Heart left ventricle (tissue), 16 donors: ENCODE measurements at regions not wholly inside any gene's neighbourhood (a gene's known extent, or its start where the extent isn't known, plus 50 kb on each side); places are given as distances from the start of the nearest gene placed in this dataset.

Experiments
- ATAC-seq, 4 donors: fragments of 200-7000 bp; cut with Tn5 transposase; one replicate each; pipeline ENCODE4 v1.9.1; 2020 to 2022; ENCODE audit warnings: moderate library complexity in 4 of 4, mild to moderate bottlenecking in 3 of 4, moderate number of reproducible peaks in 1 of 4
- DNase-seq, 5 donors: peaks; one replicate each; pipeline ENCODE4 v3.0.0-alpha.2; 2020
- H3K27ac ChIP-seq, 12 donors: fragments of 200-600 bp; sonication (generic) in 4 of 12; one replicate each; pipeline versions ENCODE4 v1.5.0 to v1.8.0; 2016 to 2022; ENCODE audit warnings: mild to moderate bottlenecking in 2 of 12
- H3K27me3 ChIP-seq, 9 donors: fragments of 200-600 bp; sonication (generic) in 2 of 9; one replicate each; pipeline versions ENCODE4 v1.5.1 to v1.8.0; 2016 to 2022; ENCODE audit warnings: mild to moderate bottlenecking in 3 of 9
- H3K36me3 ChIP-seq, 9 donors: fragments of 200-600 bp; sonication (generic) in 2 of 9; one replicate each; pipeline versions ENCODE4 v1.5.0 to v1.8.0; 2018 to 2022; ENCODE audit warnings: mild to moderate bottlenecking in 2 of 9
- H3K4me1 ChIP-seq, 12 donors: fragments of 200-600 bp; sonication (generic) in 4 of 12; one replicate each; pipeline versions ENCODE4 v1.5.0 to v1.8.0; 2016 to 2022; ENCODE audit warnings: mild to moderate bottlenecking in 3 of 12
- H3K4me3 ChIP-seq, 12 donors: fragments of 200-600 bp; sonication (generic) in 4 of 12; one replicate each; pipeline versions ENCODE4 v1.5.0 to v1.8.0; 2017 to 2022; ENCODE audit warnings: mild to moderate bottlenecking in 9 of 12, moderate library complexity in 4 of 12
- H3K9me3 ChIP-seq, 12 donors: fragments of 200-600 bp; sonication (generic) in 4 of 12; one replicate each; pipeline versions ENCODE4 v1.5.0 to v1.8.0; 2016 to 2022; ENCODE audit warnings: mild to moderate bottlenecking in 1 of 12
- POLR2A ChIP-seq, 2 donors: fragments of 450-650 bp; IDR thresholded peaks; one replicate each; pipeline ENCODE4 v1.6.1; 2017; ENCODE audit warnings: antibody characterized with exemption in 2 of 2, mild to moderate bottlenecking in 2 of 2, moderate library complexity in 2 of 2
- WGBS, 4 donors: extraction: QIAGEN DNeasy Blood & Tissue Kit in 2 of 4; methylation state at CpG; one replicate each; pipeline versions ENCODE4 v1.1.5 to v1.1.7; 2013 to 2018; 5-methylcytosine and 5-hydroxymethylcytosine counted together
- intact Hi-C, 10 donors: fragments of 100-400 bp; cut with DNase I; formaldehyde crosslinking; loops; one replicate each; pipeline versions ENCODE4 v1.11.1 to v1.14.2; 2022
- TF ChIP-seq, protein P1 (sequence below), 12 donors: fragments of 200-600 bp; sonication (generic) in 4 of 12; IDR thresholded peaks; one replicate each; pipeline versions ENCODE4 v1.5.0 to v1.8.0; 2018 to 2022; ENCODE audit warnings: antibody characterized with exemption in 12 of 12, mild to moderate bottlenecking in 5 of 12
- donor health status: ischemic (EF 13 %, LVEDD 7.1; RV severe dilation, severe dysfunction).
- donor health status: healthy with polysubstance abuse.
- donor health status: DM: no; HTN: yes; CAD: no.
- donor health status: DM: no; HTN: no; CAD: no.
- donor health status: ischemic (EF 25% LVEDD 6.9; RV normal size, moderate dysfunction).
- donor health status: ischemic (EF 25% LVEDD 5.7; RV mildly dilated, moderate dysfunction).
- donor health status: healthy.
- donor health status: DM: yes; HTN: yes; CAD: no.
- donor health status: ischemic (EF 35%, LVEDD 5.7; RV mildly dilated, moderate dysfunction).
- donor health status: nonischemic (EF 11% LVEDD 7.7; RV severe dilation, severe dysfunction).
- donor health status: DM: yes; HTN: yes; CAD: no.
- donor health status: PGD.
- donor health status: ischemic (EF 29% LVEDD 5.4; RV normal size, mild dysfunction).
- donor health status: nonischemic (EF 23%, LVEDD 6.1; RV moderate dilation, normal function).

DNA sequence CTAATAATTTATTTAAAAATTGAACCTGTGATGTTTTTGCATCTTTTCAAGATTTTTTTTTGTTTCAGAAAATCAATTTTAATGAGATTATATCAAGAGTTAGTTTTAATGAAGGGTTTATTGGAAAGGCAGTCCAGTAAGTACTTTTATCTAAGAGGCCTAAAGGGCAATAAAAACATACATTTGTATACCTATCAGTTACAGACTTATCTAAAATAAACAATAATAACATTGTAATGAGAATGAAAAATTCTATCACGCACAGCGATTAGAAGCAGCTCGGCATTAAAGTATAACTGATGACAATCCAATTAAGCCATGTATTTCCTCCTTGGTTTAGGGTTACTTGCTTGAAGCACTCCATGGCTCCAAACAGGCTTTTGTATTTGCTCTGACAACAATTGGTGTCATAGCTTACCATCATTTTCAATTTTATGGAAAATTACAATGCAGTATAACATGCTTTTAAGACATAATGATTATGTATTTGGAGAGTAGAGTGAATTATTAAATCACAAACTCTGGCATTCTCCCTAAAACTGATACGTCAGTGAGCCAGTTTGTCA is 629.4 kb downstream of the TSN start:
- H3K4me1 ChIP-seq, result no peaks in the 10 kb centered on the region
- H3K4me3 ChIP-seq, result no peak overlapping the region
- no peak for DNase-seq
- no peaks in the 10 kb centered on the region for H3K36me3 ChIP-seq
- WGBS, 4 donors, result 72 to 89% (median 84%) methylated on average over 4 of the region's 4 CpGs
- TF ChIP-seq, protein P1, sequence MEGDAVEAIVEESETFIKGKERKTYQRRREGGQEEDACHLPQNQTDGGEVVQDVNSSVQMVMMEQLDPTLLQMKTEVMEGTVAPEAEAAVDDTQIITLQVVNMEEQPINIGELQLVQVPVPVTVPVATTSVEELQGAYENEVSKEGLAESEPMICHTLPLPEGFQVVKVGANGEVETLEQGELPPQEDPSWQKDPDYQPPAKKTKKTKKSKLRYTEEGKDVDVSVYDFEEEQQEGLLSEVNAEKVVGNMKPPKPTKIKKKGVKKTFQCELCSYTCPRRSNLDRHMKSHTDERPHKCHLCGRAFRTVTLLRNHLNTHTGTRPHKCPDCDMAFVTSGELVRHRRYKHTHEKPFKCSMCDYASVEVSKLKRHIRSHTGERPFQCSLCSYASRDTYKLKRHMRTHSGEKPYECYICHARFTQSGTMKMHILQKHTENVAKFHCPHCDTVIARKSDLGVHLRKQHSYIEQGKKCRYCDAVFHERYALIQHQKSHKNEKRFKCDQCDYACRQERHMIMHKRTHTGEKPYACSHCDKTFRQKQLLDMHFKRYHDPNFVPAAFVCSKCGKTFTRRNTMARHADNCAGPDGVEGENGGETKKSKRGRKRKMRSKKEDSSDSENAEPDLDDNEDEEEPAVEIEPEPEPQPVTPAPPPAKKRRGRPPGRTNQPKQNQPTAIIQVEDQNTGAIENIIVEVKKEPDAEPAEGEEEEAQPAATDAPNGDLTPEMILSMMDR (IDR thresholded peaks at IDR 0.05), result no peak
- TF ChIP-seq POLR2A (IDR thresholded peaks at IDR 0.05), result no peak
- peaks cover 0 to 13% (median 8%) of the 10 kb centered on the region in 12 donors for H3K9me3 ChIP-seq
- no peak overlapping the region for H3K27ac ChIP-seq
- intact Hi-C loops, result no loop called here
- H3K27me3 ChIP-seq, result no peaks in the 10 kb centered on the region
- ATAC-seq, result no peak

DNA sequence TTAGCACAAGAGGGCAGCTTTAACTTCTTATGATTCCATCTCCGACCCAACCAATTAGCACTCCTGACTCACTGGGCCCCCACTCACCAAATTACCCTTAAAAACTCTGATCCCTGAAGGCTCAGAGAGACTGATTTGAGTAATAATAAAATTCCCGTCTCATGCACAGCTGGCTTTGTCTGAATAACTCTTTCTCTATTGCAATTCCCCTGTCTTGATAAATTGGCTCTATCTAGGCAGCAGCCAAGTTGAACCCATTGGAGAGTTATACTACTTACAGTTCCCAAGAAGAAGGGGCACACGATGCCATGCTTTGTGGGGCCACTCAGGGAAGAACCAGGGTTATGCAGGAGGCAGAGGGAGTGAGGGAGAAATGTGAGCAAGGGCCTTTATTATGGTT is 632.8 kb downstream of the TSN start:
- Histone ChIP-seq H3K9me3 (peaks cover 0 to 13% (median 8%) of the 10 kb centered on the region in 12 donors), H3K27ac (no peak overlapping the region), H3K4me3 (no peak overlapping the region), H3K4me1 (no peaks in the 10 kb centered on the region), H3K27me3 (no peaks in the 10 kb centered on the region), H3K36me3 (no peaks in the 10 kb centered on the region)
- ATAC-seq, result no peak
- no peak for DNase-seq
- intact Hi-C loops, result no loop called here
- 56 to 80% (median 78%) methylated on average over 3 of the region's 3 CpGs for WGBS, 4 donors
- no peak for TF ChIP-seq POLR2A (IDR thresholded peaks at IDR 0.05)
- TF ChIP-seq, protein P1 (IDR thresholded peaks at IDR 0.05), result no peak

DNA sequence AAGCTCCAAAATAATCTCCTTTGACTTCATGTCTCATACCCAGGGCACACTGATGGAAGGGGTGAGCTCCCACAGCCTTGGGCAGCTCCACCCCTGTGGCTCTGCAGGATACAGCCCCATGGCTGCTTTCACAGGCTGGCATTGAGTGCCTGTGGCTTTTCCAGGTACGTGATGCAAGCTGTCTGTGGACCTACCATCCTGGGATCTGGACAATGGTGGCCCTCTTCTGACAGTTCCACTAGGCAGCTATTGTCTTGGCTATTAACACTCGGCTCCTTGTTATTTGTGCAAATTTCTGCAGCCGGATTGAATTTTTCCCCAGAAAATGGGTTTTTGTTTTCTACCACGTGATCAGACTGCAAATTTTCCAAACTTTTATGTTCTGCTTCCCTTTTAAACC is 634.2 kb downstream of the TSN start:
- DNase-seq, result no peak
- Histone ChIP-seq H3K36me3 (no peaks in the 10 kb centered on the region), H3K27me3 (no peaks in the 10 kb centered on the region), H3K27ac (no peak overlapping the region), H3K9me3 (peaks cover 0 to 13% (median 8%) of the 10 kb centered on the region in 12 donors), H3K4me1 (no peaks in the 10 kb centered on the region), H3K4me3 (no peak overlapping the region)
- ATAC-seq, result no peak
- 73 to 78% (median 76%) methylated on average over 4 of the region's 4 CpGs for WGBS, 4 donors
- intact Hi-C loops, result no loop called here
- TF ChIP-seq, protein P1 (IDR thresholded peaks at IDR 0.05), result no peak
- no peak for TF ChIP-seq POLR2A (IDR thresholded peaks at IDR 0.05)

DNA sequence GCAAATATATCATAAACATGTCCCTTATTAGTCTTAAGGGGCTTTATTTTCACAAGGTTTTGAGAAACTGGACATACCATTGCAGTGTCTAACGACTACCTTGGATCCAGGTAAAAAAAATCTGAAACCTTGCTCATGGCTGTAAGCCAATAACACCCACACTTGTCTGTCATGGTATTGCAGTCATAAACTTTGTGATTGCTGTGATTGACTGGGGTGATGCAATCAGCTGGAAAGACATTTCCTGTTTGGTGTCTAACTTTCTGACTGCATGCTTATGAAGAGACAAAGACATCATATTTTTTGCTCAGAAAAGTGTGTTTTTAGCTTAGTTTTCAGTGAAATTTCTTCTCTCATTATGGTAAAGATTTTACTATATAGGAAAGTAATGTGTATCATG is 635.0 kb downstream of the TSN start:
- intact Hi-C loops, result no loop called here
- ATAC-seq (no peak), DNase-seq (no peak)
- H3K4me3 ChIP-seq, result no peak overlapping the region
- H3K36me3 ChIP-seq, result no peaks in the 10 kb centered on the region
- H3K27me3 ChIP-seq, result no peaks in the 10 kb centered on the region
- no peak overlapping the region for H3K27ac ChIP-seq
- WGBS, 4 donors, result 27 to 57% (median 50%) methylated on average over 1 of the region's 1 CpG
- no peaks in the 10 kb centered on the region for H3K4me1 ChIP-seq
- peaks cover 0 to 13% (median 8%) of the 10 kb centered on the region in 12 donors for H3K9me3 ChIP-seq
- TF ChIP-seq, protein P1 (IDR thresholded peaks at IDR 0.05), result no peak
- TF ChIP-seq POLR2A (IDR thresholded peaks at IDR 0.05), result no peak
